Hepatocyte (in vitro differentiated cells): ENCODE measurements at regions not wholly inside any gene's neighbourhood (a gene's known extent, or its start where the extent isn't known, plus 50 kb on each side); places are given as distances from the start of the nearest gene placed in this dataset.

Experiments
- EZH2 ChIP-seq: fragments of 200-600 bp; sonication (generic); IDR thresholded peaks from 2 replicates; pipeline ENCODE4 v1.6.1; 2016; ENCODE audit warnings: antibody characterized with exemption, mild to moderate bottlenecking, borderline replicate concordance
- EZH2phosphoT487 ChIP-seq: fragments of 200-600 bp; sonication (generic); IDR thresholded peaks from one replicate; pipeline ENCODE4 v1.6.1; 2018; ENCODE audit warnings: antibody characterized with exemption, mild to moderate bottlenecking, low read depth, moderate library complexity; ENCODE audit not compliant: unreplicated experiment, severe bottlenecking
- TF ChIP-seq, protein P1 (sequence below): fragments of 200-600 bp; sonication (generic); IDR thresholded peaks from 2 replicates; pipeline ENCODE4 v1.5.1; 2016; ENCODE audit warnings: antibody characterized with exemption, mild to moderate bottlenecking; ENCODE audit not compliant: poor library complexity

- TF ChIP-seq, protein P1, sequence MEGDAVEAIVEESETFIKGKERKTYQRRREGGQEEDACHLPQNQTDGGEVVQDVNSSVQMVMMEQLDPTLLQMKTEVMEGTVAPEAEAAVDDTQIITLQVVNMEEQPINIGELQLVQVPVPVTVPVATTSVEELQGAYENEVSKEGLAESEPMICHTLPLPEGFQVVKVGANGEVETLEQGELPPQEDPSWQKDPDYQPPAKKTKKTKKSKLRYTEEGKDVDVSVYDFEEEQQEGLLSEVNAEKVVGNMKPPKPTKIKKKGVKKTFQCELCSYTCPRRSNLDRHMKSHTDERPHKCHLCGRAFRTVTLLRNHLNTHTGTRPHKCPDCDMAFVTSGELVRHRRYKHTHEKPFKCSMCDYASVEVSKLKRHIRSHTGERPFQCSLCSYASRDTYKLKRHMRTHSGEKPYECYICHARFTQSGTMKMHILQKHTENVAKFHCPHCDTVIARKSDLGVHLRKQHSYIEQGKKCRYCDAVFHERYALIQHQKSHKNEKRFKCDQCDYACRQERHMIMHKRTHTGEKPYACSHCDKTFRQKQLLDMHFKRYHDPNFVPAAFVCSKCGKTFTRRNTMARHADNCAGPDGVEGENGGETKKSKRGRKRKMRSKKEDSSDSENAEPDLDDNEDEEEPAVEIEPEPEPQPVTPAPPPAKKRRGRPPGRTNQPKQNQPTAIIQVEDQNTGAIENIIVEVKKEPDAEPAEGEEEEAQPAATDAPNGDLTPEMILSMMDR: no peak
- no peak for TF ChIP-seq EZH2
- TF ChIP-seq EZH2phosphoT487: no peak
Observed at GRCh38 chr11:29305456-29306232, 711.2 kb downstream of the KCNA4 start.
